HG03439 (cell line): ENCODE measurements at regions not wholly inside any gene's neighbourhood (a gene's known extent, or its start where the extent isn't known, plus 50 kb on each side); places are given as distances from the start of the nearest gene placed in this dataset.

Experiments used
- ATAC-seq: cut with Tn5 transposase; IDR thresholded peaks from one replicate; pipeline ENCODE4 v1.9.1; 2021; ENCODE audit warnings: mild to moderate bottlenecking, moderate library complexity; ENCODE audit not compliant: unreplicated experiment

DNA sequence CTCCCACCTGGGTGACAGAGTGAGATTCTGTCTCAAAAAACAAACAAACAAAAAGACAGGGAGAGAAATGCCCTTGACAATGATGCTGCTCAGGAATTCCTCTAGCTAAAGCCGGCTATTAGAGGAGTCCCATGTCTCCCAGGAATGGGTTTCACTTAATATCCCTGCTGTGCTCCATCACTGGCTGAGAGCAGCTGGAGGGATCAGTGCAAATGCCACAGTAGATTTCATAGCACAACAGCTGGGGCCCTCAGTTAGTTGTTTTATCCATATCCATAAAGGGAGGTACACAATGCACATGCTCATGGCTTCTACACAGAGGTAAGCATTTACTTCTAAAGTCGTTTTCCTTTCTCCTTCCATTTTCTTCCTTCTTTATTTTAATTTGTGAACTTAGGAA is 742.0 kb upstream of the POU3F2 start:
- ATAC-seq: no peak

DNA sequence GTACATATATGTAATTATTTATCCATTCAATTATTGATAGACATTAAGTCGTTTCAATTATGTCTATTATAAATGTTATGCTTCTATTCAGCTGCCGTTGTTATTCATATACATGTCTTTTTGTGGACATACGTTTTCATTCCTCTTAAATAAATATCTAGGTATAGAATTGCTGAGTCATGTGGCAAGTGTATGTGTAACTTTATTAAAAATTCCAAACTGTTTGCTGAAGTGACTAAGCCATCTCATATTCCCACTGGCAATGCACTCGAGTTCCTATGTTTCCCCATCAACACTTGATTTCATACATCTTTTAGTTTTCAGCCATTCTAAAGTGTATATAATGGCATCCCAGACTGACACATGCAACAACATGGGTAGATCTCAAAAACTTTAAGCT is 739.7 kb upstream of the POU3F2 start:
- no peak for ATAC-seq

DNA sequence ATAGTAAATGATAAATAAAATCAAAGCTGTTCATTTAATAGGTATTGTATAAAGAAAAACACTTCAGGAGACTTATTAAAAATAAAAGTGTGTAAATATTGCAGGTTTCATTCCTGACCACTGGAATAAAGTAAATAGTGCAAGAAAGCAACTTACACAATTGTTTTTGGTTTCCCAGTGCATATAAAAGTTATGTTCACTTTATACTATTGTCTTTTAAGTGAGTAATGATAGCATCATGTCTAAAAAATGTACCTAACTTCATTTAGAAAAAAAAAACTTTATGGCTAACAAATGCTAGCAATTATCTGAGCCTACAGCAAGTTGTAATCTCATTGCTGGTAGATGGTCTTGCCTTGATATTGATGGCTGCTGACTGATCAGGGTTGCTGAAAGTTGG is 726.6 kb upstream of the POU3F2 start:
- no peak for ATAC-seq

DNA sequence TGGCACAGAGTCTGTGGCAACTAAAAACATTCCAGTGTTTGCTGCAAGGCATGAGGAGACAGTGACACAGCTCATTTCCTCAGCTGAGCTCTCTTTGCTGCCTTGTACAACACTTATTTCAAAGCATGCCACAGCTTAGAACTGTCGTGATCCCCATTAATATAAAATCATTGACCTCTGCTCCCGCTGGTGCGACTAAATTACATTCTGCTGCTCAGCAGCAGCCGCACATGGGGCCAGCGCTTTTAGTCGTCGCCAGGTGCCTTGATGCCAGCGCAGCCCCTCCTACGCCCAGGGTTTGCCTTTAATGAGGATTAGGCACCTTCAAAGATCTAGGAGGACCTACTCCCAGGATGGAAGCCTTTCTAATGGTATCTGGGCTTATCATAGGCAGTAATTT is 717.9 kb upstream of the POU3F2 start:
- ATAC-seq: no peak

DNA sequence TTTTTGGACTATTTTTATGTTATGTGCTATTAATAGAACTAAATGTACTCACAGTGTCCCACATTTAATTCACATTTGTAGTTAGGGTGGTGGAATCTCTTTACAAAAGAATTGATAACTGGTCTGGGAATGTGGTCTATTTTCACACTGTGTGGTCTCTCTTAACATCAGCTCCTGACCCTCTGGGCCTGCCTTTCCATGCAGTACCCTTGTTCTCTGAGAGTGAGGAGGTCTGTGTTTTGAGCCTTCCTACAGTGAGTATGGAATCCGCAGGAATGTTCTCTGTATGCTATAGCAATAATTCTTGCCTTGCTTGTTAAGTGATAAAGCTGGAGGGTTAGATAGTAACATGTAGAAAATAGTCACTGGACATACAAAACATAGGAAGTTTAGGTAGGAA is 717.3 kb upstream of the POU3F2 start:
- no peak for ATAC-seq

DNA sequence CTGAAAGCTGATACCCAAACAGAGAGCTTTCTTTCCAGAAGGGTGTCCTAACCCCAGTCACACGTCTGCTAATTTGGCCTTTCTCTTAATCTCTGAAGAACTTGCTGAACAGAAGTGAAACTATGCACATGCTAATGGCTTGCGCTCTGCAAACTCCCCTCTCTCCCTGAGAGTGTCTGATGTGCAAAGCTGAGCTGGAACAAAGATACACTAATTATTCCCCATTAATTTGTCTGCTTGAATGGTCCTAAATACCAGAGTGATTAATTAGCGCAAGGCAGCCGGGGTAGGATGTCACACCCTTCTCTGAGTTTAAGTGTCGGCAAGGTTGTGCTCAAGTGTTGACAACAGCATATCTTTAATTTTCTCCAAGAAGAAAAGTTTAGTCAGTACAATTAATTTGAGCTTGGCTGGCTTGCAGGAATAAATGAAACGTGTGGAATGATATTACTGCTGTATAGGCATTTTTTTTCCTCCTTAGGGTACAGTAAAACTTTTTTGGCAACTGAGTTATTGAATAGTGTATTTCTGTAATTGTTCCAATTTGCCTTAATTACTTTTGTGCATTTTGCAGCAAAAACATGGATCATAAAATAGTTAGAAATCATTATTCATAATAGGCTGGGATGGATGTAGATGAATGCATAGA is 715.9 kb upstream of the POU3F2 start:
- no peak for ATAC-seq

DNA sequence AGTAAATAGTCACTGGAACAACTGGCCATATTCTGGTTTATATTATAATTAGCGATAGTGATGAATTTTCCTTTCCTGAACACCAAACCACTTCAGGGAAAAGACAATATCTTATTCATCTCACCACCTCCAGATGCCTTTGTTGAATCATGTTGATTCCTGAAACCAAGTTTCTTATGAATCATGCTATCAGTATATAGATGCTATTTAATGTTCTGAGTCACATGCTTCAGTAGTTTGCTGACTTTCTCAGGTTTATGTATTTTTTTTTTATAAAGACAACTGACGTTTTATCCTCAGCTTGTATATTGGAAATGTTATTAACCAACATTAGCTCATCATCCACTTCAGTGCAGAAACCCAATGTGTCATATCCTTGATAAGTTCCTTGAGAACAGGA is 710.2 kb upstream of the POU3F2 start:
- ATAC-seq: no peak

DNA sequence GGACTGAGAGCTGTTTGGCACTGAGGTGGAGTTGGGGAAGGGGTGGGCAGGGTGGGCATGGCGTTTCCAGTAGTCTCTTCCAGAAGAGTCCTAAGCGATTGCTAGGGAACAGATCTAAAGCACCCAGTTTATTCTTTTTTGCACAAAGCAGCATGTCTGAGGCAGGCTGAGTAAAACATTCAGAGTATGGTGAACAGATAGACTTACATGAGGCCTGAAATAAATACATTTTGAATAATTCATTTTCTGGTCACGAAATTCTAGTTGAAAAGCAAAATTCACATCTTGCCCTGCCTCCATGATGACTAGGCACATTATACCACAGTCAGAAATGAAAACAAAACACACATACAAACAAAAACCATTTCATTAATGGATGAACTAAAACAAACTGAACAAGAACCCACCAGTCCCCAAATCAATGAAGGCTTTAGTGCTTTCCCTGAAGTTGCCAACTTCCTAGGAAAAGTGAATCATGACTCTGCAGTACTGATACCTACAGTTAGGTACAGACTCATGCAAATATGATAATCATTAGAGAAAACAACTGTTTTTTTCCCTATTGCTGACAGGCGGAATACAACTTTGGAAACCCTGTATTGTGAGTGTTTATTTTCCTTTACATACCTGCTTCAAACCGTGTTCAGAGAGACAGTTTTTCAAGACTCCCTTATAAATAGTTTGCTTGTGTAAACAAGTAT is 702.9 kb upstream of the POU3F2 start:
- no peak for ATAC-seq

DNA sequence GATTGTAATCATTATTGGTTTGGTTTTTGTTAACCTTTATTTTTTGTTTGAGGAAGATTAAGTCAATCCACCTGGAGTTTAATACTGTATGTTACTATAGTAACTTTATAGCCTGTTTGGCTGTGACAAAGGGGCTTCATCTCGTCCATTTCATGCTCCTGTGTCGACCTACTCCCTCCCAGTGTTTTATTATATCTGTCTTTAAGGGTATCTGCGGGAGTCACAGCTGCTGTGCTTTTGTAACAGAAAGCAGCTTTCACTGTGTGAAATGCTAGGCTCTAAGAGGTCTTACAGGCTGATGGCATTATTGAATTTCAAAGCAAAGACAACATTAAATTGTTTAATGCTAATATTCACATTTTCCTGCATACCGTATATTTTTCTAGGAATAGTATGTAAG is 698.0 kb upstream of the POU3F2 start:
- no peak for ATAC-seq

DNA sequence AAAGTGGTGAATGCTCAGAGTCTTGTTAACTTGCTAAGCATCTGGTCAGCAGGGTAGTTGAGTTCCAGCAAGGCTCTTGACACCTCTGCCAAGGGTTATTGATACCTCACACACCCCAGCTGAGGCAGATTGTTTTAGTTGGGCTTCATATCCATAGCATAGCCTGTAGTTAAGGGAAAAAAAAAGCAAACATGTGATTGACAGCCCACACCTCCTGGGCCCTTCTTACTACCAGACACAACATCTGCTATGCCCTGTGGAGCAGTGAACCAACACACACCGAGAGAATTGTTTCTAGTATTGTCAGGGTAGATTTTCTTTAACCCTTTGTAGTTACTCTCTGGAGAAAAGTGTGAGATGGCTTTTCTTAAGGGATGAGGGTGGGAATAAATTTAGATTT is 697.0 kb upstream of the POU3F2 start:
- ATAC-seq: no peak

DNA sequence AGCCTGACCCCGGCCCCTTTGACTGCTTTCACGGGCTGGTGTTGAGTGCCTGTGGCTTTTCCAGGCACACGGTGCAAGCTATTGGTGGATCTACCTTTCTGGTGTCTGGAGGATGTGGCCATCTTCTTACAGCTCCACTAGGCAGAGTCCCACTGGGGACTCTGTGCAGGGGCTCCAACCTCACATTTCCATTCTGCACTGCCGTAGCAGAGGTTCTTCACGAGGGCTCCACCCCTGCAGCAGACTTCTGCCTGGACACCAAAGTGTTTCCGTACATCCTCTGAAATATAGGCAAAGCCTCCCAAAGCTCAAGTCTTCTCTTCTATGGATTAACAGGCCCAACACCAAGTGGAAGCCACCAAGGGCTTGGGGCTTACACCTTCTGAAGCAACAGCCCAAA is 691.5 kb upstream of the POU3F2 start:
- no peak for ATAC-seq

DNA sequence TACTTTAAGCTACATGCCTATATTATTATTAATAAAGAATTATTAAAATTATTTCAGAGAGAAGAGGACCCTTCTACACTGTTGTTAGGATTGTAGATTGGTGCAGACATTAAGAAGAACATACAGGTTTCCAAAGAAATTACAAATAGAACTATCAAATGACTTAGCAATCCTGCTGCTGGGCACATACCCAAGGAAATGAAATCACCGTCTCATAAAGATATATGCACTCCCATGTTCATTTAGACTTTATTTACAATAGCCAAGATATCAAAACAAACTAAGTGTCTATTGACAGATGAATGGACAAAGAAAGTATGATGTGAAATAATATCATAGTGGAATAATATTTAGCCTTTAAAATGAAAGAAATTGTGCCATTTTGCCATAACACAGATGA is 687.7 kb upstream of the POU3F2 start:
- ATAC-seq: no peak

DNA sequence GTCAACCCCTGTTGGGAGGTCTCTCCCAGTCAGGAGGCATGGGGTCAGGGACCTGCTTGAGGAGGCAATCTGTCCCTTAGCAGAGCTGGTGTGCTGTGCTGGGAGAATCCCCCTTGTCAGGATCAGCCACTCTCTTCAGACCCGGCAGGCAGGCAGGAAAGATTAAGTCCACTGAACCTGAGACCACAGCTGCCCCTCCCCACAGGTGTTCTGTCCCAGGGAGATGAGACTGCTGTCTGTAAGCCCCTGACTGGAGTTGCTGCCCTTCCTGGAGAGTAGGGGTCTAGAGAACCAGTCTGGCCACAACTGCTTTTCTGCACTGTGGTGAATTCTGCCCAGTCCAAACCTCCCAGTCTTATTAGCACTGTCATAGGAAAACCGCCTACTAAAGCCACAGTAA is 677.8 kb upstream of the POU3F2 start:
- no peak for ATAC-seq

DNA sequence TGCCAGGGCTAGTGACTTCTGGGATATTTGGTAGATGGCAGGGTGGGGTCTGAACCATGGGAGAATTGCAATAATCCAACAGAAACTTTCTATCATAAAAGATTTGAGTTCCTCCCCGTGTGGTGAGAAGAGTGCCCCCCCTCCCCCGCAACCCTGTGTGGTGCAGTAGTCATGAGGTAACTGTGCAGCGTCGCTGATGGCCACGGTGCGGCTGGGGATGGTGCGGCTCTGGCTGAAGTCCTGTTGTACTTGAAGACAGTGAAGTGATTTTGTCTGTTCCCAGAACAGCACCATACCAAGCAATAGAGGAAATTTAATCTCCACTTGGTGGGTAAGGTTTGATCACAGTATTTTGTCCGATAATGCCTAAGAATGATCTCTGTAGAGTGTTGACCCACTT is 654.8 kb upstream of the POU3F2 start:
- ATAC-seq: no peak

DNA sequence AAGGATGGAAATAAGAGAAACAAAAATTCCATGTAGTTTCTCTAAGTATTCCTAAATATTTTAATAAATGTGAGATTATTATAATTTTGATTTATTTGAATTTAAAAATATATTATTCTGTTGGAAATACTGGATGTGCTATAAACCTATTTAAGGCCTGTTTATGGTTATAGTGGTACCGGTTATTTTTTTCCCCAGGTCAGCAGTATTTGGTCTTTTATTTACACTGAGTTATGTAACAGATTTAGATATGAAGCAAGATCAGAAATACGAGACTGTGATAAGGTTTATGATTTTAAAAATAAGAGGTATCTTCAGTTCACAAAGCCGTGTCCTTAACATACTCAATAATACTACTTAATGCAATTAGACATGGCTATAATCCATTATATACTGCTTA is 634.3 kb upstream of the POU3F2 start:
- ATAC-seq: no peak

DNA sequence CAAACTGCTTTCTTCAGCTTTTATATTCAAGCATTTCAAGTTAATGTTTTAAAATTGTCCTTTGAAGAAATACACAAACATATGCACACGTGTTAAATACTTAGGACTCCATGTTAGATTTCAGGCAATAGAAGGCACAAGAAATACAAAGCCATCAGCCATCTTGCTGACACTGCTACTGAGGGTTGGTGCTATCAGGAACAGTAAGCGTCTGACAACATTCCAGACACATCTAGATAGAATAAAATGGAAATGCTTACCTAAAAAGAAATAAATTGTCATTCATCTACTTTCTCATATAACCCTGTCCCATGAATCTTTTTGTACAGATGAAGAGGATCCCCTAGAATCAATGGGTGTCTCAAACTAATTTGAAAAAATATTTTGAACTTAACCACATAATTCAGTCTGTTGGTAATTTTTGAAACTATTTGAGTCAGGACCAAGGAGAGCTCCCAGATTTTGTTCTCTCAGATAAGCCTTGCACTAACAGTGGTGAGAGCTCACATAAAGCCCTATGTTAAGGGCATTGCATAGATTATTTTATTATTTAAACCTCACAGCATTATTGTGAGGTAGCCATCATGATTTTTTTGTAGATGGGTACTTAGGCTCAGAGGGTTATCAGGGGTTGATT is 631.1 kb upstream of the POU3F2 start:
- no peak for ATAC-seq

DNA sequence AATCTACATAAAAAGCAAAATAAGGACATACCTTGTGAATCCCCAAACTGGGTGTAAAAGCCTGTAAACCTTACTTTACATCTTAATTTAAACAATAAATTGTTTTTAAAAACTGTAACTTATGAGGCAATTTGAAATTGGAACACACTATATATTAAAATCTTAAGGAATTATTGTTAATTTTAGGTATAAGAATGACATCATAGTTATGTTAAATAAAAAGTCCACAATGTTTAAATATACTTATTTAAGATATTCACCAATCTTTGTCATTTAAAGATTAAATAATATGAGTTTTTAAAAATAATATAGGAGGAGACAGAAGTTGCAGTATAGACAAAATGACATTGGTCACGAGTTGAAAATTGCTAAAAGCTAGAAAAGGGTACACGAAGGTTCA is 621.9 kb upstream of the POU3F2 start:
- ATAC-seq: no peak

DNA sequence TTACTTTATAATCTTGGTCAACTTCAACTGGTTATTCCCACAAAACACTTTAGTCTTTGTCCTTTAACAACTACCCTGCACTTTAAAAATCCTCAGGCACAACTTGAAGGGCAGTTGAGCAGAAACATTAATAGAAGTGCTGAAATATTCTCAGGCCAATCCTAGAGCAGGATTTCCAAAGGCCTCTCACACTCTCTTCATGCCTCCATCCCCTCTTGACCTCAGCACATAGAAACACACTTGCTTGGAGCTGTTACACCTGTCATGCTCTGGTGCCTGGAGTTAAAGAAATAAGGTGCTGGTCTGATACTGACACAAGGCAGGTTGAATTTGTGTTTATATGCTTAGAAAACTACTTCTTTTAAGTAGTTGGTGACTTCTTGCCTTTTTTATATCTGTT is 618.8 kb upstream of the POU3F2 start:
- no peak for ATAC-seq

DNA sequence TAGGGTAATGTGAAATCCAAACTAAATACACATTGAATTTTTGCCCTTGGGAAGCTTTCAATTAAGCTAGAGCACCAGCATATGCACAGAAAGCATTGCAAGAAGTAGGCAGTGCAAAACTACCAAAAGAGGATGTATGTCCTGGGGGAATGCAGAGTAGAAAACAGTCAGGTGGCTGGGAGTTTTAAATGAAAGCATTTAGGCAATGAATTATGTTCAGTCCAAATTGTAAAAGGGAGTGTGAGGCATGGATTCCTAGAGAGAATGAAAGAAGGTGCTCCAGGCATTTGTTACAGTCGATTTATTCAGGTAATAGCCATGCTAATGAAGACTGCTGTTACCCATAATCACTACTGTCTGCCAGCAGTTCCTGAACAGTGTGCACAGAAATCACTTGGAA is 604.1 kb upstream of the POU3F2 start:
- no peak for ATAC-seq

DNA sequence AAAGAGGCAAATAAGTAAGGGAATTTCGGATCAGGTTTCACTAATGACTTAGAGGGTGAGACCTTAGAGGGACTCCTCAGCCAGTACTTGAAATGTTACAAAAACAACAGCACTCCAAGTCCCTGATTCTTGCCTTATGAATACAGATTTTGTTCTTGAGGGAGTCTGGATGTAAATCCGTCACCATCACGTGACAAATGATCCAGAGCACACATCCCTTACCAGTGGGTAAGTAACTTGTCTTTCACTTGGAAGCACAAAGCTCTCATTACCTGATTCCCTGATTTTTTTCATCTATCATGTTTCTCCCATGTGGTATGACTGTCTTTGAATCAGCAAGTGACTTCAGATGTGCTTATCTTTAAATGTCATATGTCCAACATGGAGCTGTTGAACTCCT is 595.3 kb upstream of the POU3F2 start:
- no peak for ATAC-seq

DNA sequence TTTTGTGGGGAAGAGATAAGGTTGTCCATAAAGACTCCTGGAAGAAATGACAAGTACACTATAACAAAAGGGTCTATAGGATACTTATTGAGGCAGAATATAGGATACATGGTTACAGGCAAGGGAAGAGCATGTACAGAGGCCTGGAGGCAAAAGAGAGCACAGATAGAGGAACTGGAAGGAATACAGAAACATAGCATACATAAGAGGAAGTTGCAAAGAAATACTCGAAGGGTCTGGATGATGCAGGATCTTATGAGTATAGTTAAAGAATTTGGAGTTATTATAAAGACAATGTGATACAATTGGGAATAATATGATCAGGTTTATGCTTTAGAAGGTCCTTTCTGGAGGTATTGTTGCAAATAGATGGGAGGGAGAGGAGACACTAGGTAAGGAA is 592.7 kb upstream of the POU3F2 start:
- no peak for ATAC-seq

DNA sequence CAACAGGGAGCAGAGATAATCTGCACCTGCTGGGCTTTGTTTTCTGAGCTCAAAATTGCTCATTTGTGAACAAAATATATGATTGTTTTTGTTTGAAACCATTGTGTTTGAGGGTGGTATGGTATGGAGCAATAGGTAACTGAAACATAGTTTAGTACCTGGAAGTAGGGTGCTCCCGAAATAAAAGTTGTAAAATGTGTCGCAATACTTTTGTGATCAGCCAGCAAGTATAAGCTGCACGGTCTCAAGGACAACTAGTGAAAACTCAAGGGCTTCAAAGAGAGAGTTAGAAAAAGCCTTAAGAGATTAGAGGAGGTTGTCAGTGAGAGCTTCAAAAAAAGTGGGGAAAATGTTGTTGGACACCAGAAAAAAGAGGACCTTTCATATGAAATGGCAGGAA is 579.8 kb upstream of the POU3F2 start:
- ATAC-seq: no peak

DNA sequence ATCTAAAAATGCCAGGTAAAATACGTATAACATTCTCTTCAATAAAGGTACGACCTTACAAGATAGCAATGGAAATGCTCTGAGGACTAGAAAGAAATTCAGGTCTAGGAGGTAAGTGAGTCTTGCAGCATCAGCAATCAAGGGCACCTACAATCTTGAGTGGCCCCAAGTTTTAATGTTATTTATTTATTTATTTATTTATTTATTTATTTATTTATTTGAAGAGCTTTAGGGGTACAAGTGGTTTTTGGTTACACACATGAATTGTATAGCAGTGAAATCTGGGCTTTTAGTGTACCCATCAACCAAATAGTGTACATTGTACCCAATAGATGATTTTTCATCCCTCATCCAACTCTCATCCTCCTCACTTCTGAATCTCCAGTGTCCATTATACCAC is 574.0 kb upstream of the POU3F2 start:
- no peak for ATAC-seq
